Smooth muscle cell (in vitro differentiated cells): ENCODE measurements at regions not wholly inside any gene's neighbourhood (a gene's known extent, or its start where the extent isn't known, plus 50 kb on each side); places are given as distances from the start of the nearest gene placed in this dataset.
"Not testable (repeated sequence)": the region's sequence is repeated elsewhere in the genome, so short reads cannot be mapped to it uniquely, and the experiment has no call there.

Experiments
- DNase-seq: peaks from one replicate; lab custom pipeline; 2025; ENCODE audit not compliant: unreplicated experiment; lab: John Stamatoyannopoulos, UW
- H2AFZ ChIP-seq: fragments of 200-600 bp; sonication (generic); 2 replicates; pipeline ENCODE4 v1.6.0; 2016; ENCODE audit warnings: antibody characterized with exemption, low read depth, mild to moderate bottlenecking
- H3F3A ChIP-seq: fragments of 200-600 bp; sonication (generic); 2 replicates; pipeline ENCODE4 v1.6.0; 2017; ENCODE audit warnings: antibody characterized with exemption, low read depth
- H3K27ac ChIP-seq: fragments of 200-600 bp; sonication (generic); 2 replicates; pipeline ENCODE4 v1.5.1; 2016; ENCODE audit warnings: low read depth, mild to moderate bottlenecking
- H3K27me3 ChIP-seq: fragments of 200-600 bp; sonication (generic); 2 replicates; pipeline ENCODE4 v1.6.1; 2016; ENCODE audit warnings: low read depth, mild to moderate bottlenecking
- H3K36me3 ChIP-seq: fragments of 200-600 bp; sonication (generic); 2 replicates; pipeline ENCODE4 v1.5.1; 2016; ENCODE audit warnings: low read depth
- H3K4me1 ChIP-seq: fragments of 200-600 bp; sonication (generic); 2 replicates; pipeline ENCODE4 v1.5.1; 2016; ENCODE audit warnings: low read depth
- H3K4me2 ChIP-seq: fragments of 200-600 bp; sonication (generic); 2 replicates; pipeline ENCODE4 v1.6.0; 2016; ENCODE audit warnings: mild to moderate bottlenecking
- H3K4me3 ChIP-seq: fragments of 200-600 bp; sonication (generic); 2 replicates; pipeline ENCODE4 v1.5.1; 2016; ENCODE audit warnings: mild to moderate bottlenecking
- H3K79me2 ChIP-seq: fragments of 200-600 bp; sonication (generic); 2 replicates; pipeline ENCODE4 v1.6.0; 2016; ENCODE audit warnings: low read depth, mild to moderate bottlenecking
- H3K9ac ChIP-seq: fragments of 200-600 bp; sonication (generic); 2 replicates; pipeline ENCODE4 v1.6.0; 2016; ENCODE audit warnings: low read depth
- H3K9me3 ChIP-seq: fragments of 200-600 bp; sonication (generic); replicated peaks from 2 replicates; pipeline ENCODE4 v1.5.1; 2016; ENCODE audit warnings: low read depth
- H4K20me1 ChIP-seq: fragments of 200-600 bp; sonication (generic); 2 replicates; pipeline ENCODE4 v1.6.0; 2016; ENCODE audit warnings: low read depth
- WGBS: methylation state at CpG from one replicate; pipeline ENCODE4 v1.1.7; 2016; ENCODE audit warnings: low lambda C conversion rate; 5-methylcytosine and 5-hydroxymethylcytosine counted together
- TF ChIP-seq, protein P1 (sequence below): fragments of 200-600 bp; sonication (generic); IDR thresholded peaks from 2 replicates; pipeline ENCODE4 v1.5.1; 2017; ENCODE audit warnings: borderline replicate concordance, mild to moderate bottlenecking, antibody characterized with exemption; ENCODE audit not compliant: insufficient read depth, poor library complexity, severe bottlenecking

DNA sequence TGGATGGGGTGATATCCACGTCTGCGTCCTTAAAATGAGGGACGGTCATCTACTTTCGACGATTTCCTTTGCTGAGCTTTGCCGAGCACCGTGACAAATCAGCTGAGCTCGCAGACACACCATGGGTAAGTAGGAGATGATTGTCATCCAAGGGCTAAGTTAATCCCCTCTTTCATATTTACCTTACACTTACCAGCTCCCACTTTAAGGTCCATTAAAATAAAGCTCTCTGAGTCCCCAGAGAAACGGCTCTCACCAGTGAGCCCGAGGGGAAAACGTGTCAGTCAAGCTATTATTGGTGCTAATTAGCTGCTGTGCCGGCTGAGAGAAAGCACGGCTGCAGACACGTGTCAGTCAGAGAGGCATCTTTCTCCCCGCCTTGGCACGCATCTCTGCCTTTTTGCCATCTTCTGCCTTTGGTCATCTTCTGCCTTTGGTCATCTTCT, 72.2 kb downstream of the CRLF2 start:
- Histone ChIP-seq H4K20me1 (no peaks in the 10 kb centered on the region), H3F3A (no peaks in the 10 kb centered on the region), H3K4me2 (no peak overlapping the region), H3K4me1 (no peaks in the 10 kb centered on the region), H3K9ac (no peak overlapping the region), H3K27ac (no peak overlapping the region), H3K36me3 (no peaks in the 10 kb centered on the region), H3K79me2 (no peaks in the 10 kb centered on the region), H2AFZ (no peak overlapping the region), H3K27me3 (no peaks in the 10 kb centered on the region), H3K9me3 (no peaks in the 10 kb centered on the region), H3K4me3 (no peak overlapping the region)
- 67% methylated on average over 16 of the region's 16 CpGs for WGBS
- no peak for DNase-seq
- TF ChIP-seq, protein P1, sequence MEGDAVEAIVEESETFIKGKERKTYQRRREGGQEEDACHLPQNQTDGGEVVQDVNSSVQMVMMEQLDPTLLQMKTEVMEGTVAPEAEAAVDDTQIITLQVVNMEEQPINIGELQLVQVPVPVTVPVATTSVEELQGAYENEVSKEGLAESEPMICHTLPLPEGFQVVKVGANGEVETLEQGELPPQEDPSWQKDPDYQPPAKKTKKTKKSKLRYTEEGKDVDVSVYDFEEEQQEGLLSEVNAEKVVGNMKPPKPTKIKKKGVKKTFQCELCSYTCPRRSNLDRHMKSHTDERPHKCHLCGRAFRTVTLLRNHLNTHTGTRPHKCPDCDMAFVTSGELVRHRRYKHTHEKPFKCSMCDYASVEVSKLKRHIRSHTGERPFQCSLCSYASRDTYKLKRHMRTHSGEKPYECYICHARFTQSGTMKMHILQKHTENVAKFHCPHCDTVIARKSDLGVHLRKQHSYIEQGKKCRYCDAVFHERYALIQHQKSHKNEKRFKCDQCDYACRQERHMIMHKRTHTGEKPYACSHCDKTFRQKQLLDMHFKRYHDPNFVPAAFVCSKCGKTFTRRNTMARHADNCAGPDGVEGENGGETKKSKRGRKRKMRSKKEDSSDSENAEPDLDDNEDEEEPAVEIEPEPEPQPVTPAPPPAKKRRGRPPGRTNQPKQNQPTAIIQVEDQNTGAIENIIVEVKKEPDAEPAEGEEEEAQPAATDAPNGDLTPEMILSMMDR = no peak

DNA sequence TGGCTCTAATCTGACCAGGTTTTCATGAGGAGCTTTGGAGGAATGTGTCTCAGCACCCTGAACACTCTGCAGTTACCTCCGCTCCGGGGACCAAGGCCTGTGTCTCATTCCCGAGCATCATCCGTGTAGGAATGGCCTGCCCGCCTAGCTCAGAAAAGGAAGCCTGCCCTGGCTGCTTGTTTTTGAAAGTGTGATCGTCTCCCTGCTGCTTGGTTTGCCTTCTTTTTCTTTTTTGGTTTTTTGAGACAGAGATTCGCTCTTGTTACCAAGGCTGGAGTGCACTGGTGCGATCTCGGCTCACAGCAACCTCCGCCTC, 73.3 kb downstream of the CRLF2 start:
- WGBS = 90% methylated on average over 10 of the region's 10 CpGs
- H3K79me2 ChIP-seq = no peaks in the 10 kb centered on the region
- TF ChIP-seq, protein P1 = no peak
- no peaks in the 10 kb centered on the region for H3K27me3 ChIP-seq
- H3K4me2 ChIP-seq = no peak overlapping the region
- H2AFZ ChIP-seq = no peak overlapping the region
- H3F3A ChIP-seq = no peaks in the 10 kb centered on the region
- no peak for DNase-seq
- no peaks in the 10 kb centered on the region for H4K20me1 ChIP-seq
- H3K4me3 ChIP-seq = no peak overlapping the region
- H3K9ac ChIP-seq = no peak overlapping the region
- no peak overlapping the region for H3K27ac ChIP-seq
- H3K9me3 ChIP-seq = no peaks in the 10 kb centered on the region
- no peaks in the 10 kb centered on the region for H3K36me3 ChIP-seq
- H3K4me1 ChIP-seq = no peaks in the 10 kb centered on the region

DNA sequence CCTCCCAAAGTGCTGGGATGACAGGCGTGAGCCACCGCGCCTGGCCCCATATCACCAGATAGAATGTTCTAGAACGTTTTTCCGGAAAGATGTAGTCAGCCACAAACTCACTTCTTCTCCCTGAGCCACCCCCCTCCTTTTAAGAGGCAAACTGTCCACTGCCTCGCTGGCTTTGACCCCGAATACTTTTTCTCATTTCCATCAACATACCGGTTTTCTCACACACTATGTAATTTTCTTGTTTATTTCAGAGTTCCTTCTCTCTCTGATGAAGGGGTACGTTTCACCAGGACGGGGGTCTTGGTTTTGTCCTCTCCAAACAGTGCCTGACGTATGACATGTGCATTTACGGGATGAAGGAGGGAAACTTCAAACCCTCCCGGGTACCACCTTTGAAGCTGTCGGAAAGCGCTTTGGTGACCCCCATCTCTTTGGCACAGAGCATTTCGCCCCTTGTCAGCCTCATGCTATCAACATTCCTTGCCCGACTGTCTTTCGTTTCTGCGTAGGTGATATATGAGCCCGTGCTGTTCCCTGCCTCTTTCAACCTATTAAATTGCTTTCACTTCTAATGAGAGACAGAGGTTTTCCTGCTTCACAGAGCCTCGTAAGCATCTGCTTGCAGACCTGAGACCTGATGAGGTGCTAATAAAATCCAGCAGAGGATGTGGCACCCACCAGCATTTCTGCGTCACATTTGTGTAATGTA, 73.8 kb downstream of the CRLF2 start:
- Histone ChIP-seq H3K9me3 (no peaks in the 10 kb centered on the region), H3K4me2 (no peak overlapping the region), H3K4me3 (no peak overlapping the region), H2AFZ (no peak overlapping the region), H3K4me1 (no peaks in the 10 kb centered on the region), H4K20me1 (no peaks in the 10 kb centered on the region), H3F3A (no peaks in the 10 kb centered on the region), H3K36me3 (no peaks in the 10 kb centered on the region), H3K27ac (no peak overlapping the region), H3K9ac (no peak overlapping the region), H3K27me3 (no peaks in the 10 kb centered on the region), H3K79me2 (no peaks in the 10 kb centered on the region)
- WGBS = 83% methylated on average over 22 of the region's 22 CpGs
- no peak for DNase-seq
- TF ChIP-seq, protein P1 = no peak

DNA sequence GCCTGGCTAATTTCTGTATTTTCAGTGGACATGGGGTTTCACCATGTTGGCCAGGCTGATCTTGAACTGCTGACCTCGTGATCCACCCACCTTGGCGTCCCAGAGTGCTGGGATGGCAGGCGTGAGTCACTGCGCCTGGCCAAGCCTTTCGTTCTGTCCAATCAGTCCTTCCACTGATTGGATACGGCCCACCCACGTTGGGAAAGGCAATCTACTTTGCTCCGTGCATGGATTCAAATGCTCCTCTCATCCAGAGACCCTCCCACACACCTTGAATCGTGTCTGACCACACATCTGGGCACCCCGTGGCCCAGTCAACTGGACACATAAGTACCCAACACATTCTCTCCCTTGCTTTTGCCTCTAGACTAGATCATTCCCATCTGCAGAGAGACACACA, 74.9 kb downstream of the CRLF2 start:
- H3K9me3 ChIP-seq = no peaks in the 10 kb centered on the region
- H3K27me3 ChIP-seq = no peaks in the 10 kb centered on the region
- no peak for DNase-seq
- no peak overlapping the region for H3K4me2 ChIP-seq
- H3K27ac ChIP-seq = no peak overlapping the region
- TF ChIP-seq, protein P1 = no peak
- no peaks in the 10 kb centered on the region for H3K36me3 ChIP-seq
- no peaks in the 10 kb centered on the region for H3K79me2 ChIP-seq
- H4K20me1 ChIP-seq = no peaks in the 10 kb centered on the region
- H2AFZ ChIP-seq = no peak overlapping the region
- H3K4me3 ChIP-seq = no peak overlapping the region
- WGBS = 89% methylated on average over 10 of the region's 10 CpGs
- H3F3A ChIP-seq = no peaks in the 10 kb centered on the region
- no peaks in the 10 kb centered on the region for H3K4me1 ChIP-seq
- no peak overlapping the region for H3K9ac ChIP-seq

DNA sequence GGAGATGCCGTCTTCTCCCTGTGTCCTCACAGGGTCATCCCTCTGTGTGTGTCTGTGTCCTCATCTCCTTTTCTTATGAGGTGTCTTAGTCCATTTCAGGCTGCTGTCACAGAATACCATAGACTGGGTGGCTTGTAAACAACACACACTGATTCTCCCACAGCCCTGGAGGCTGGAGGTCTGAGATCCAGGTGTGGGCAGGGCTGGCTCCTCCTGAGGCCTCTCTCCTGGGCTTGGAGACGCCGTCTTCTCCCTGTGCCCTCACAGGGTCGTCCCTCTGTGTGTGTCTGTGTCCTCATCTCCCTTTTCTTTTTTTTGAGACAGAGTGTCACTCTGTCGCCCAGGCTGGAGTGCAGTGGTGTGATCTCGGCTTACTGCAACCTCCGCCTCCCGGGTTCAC, 75.9 kb downstream of the CRLF2 start:
- H3F3A ChIP-seq, H3K36me3 ChIP-seq, H2AFZ ChIP-seq, H3K9ac ChIP-seq, H3K9me3 ChIP-seq, H3K27ac ChIP-seq, H3K27me3 ChIP-seq, H4K20me1 ChIP-seq, DNase-seq, H3K4me3 ChIP-seq, H3K4me1 ChIP-seq, H3K79me2 ChIP-seq, H3K4me2 ChIP-seq: not testable (repeated sequence)
- WGBS = 87% methylated on average over 8 of the region's 8 CpGs
